HG02970 (cell line): ENCODE measurements at regions not wholly inside any gene's neighbourhood (a gene's known extent, or its start where the extent isn't known, plus 50 kb on each side); places are given as distances from the start of the nearest gene placed in this dataset.

Source experiments
- ATAC-seq: cut with Tn5 transposase; IDR thresholded peaks from one replicate; pipeline ENCODE4 v1.9.1; 2021; ENCODE audit warnings: mild to moderate bottlenecking, moderate library complexity, moderate number of reproducible peaks; ENCODE audit not compliant: unreplicated experiment, low FRiP score

GRCh38 chr5:35367526-35367925 is 137.2 kb upstream of the PRLR start:
- ATAC-seq, result no peak

- ATAC-seq, result no peak
Observed at GRCh38 chr5:35365758-35366157, 135.5 kb upstream of the PRLR start.

GRCh38 chr5:35364350-35364749 is 134.1 kb upstream of the PRLR start:
- ATAC-seq, result no peak

- ATAC-seq, result no peak
Observed at GRCh38 chr5:35363387-35363965, 133.2 kb upstream of the PRLR start.

- no peak for ATAC-seq
Observed at GRCh38 chr5:35362772-35363171, 132.5 kb upstream of the PRLR start.

- no peak for ATAC-seq
Observed at GRCh38 chr5:35360671-35361070, 130.4 kb upstream of the PRLR start.

GRCh38 chr5:35359859-35360258 is 129.6 kb upstream of the PRLR start:
- ATAC-seq, result no peak

- ATAC-seq, result no peak
Observed at GRCh38 chr5:35357973-35358372, 127.7 kb upstream of the PRLR start.

- no peak for ATAC-seq
Observed at GRCh38 chr5:35356725-35357124, 126.4 kb upstream of the PRLR start.

- no peak for ATAC-seq
Observed at GRCh38 chr5:35354751-35355150, 124.5 kb upstream of the PRLR start.

- ATAC-seq, result no peak
Observed at GRCh38 chr5:35345222-35345621, 114.9 kb upstream of the PRLR start.

GRCh38 chr5:35342664-35343063 is 112.4 kb upstream of the PRLR start:
- no peak for ATAC-seq

- no peak for ATAC-seq
Observed at GRCh38 chr5:35341189-35341588, 110.9 kb upstream of the PRLR start.

- ATAC-seq, result no peak
Observed at GRCh38 chr5:35339616-35340100, 109.4 kb upstream of the PRLR start.

- no peak for ATAC-seq
Observed at GRCh38 chr5:35339006-35339405, 108.7 kb upstream of the PRLR start.

- no peak for ATAC-seq
Observed at GRCh38 chr5:35338157-35338453, 107.8 kb upstream of the PRLR start.

- no peak for ATAC-seq
Observed at GRCh38 chr5:35337340-35338156, 107.3 kb upstream of the PRLR start.

GRCh38 chr5:35336230-35336629 is 105.9 kb upstream of the PRLR start:
- ATAC-seq, result no peak

GRCh38 chr5:35335752-35336151 is 105.5 kb upstream of the PRLR start:
- ATAC-seq, result no peak

GRCh38 chr5:35333366-35333765 is 103.1 kb upstream of the PRLR start:
- ATAC-seq, result no peak

GRCh38 chr5:35331956-35332950 is 102.0 kb upstream of the PRLR start:
- no peak for ATAC-seq
